ENCODE measurements at regions not wholly inside any gene's neighbourhood (a gene's known extent, or its start where the extent isn't known, plus 50 kb on each side); places are given as distances from the start of the nearest gene placed in this dataset.

DNA sequence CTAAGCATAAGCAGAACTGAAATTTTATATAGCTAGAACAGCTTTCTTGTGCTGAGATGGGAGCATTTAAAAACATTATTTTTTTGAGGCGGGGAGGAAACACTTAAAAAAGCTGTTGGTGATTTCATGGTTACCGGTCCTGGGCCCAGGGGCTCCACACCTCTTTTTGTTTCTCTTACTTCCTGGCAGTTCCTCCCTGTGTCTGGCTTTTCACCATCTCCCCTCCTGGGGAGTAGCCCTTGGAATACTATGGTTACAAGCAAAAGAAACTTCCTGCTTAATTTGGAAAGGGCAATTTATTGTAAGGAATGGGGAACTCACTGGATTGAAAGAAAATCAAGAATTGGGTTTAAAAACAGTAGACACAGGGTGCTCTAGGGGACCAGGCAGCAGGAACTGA is 105.1 kb downstream of the SLC24A2 start:
- TF ChIP-seq, protein P1, sequence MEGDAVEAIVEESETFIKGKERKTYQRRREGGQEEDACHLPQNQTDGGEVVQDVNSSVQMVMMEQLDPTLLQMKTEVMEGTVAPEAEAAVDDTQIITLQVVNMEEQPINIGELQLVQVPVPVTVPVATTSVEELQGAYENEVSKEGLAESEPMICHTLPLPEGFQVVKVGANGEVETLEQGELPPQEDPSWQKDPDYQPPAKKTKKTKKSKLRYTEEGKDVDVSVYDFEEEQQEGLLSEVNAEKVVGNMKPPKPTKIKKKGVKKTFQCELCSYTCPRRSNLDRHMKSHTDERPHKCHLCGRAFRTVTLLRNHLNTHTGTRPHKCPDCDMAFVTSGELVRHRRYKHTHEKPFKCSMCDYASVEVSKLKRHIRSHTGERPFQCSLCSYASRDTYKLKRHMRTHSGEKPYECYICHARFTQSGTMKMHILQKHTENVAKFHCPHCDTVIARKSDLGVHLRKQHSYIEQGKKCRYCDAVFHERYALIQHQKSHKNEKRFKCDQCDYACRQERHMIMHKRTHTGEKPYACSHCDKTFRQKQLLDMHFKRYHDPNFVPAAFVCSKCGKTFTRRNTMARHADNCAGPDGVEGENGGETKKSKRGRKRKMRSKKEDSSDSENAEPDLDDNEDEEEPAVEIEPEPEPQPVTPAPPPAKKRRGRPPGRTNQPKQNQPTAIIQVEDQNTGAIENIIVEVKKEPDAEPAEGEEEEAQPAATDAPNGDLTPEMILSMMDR (IDR thresholded peaks at IDR 0.05) = no peak
- TF ChIP-seq POLR2A (IDR thresholded peaks at IDR 0.05) = no peak
